GM18868 (cell line): ENCODE measurements at regions not wholly inside any gene's neighbourhood (a gene's known extent, or its start where the extent isn't known, plus 50 kb on each side); places are given as distances from the start of the nearest gene placed in this dataset.
A peak's percentile ranks its signal among the peaks of the same experiment; 100 is the strongest.

ENCODE experiments used
- ATAC-seq: cut with Tn5 transposase; IDR thresholded peaks from one replicate; pipeline ENCODE4 v1.9.1; 2021; ENCODE audit warnings: mild to moderate bottlenecking, moderate library complexity; ENCODE audit not compliant: unreplicated experiment

DNA sequence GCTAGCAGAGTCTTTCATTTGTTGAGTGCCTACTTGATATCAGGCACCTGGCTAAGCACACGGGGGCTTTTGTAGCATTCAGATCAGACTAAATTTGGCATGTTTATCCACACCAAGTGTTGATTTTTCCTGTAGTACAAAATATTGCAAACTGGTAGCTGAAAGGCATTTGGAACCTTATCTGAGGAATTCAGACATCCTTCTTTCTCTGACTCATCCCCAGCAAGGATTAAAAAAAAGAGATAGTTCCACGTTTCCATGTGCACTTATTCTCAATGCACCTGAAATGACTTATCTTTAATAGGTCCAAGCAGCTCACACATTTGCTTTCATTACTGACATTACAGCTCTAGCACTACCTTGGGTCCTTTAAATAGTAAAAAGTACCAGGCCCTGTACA, 786.0 kb upstream of the GRM7 start:
- ATAC-seq = no peak

DNA sequence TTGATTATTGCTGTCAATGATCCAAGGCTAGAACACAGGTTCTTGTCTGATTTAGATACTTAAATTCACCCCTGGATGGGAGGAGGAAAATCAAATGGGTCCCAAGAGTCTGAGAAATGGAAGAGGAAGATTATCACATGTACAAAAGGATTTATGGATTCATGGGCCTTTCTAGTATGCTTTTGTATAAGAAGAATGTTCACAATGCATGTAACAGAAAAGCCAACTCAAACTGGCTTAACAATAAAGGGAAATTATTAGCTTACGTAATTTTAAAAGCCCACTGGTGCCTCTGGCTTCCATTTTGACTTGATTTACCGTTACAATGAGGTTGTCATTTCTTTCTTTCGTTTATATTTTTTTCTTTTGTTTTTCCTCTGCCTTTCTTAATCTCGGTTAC, 782.5 kb upstream of the GRM7 start:
- ATAC-seq = no peak

GRCh38 chr3:6079011-6079410, 781.9 kb upstream of the GRM7 start:
- no peak for ATAC-seq

DNA sequence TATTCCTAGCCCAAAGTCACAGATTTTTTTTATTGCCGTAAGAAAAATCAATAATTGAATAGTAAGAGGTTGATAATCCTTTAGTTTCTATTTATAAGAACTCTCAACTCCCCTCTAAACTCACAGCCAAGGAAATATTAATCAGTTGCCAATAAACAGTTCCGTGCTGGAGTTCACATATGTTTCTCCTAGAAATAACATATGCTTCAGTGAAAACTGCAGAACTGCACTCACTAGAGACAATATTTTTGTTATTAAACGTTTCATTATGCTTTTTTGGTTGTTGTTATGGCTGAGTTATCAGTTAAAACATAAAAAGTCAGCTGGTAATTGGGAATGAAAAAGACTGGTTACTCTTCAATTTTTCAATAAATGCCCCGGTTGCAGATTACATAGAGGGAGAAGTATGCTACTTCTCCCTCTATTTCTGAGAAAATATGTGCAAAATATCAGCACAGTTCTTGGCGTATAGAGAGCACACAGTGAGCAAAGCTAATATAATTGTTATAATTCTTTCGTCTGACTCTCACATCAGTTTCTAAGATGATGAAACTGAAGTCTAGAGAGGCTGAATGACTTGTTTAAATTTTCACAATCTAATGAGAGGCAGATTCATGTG, 781.2 kb upstream of the GRM7 start:
- no peak for ATAC-seq

DNA sequence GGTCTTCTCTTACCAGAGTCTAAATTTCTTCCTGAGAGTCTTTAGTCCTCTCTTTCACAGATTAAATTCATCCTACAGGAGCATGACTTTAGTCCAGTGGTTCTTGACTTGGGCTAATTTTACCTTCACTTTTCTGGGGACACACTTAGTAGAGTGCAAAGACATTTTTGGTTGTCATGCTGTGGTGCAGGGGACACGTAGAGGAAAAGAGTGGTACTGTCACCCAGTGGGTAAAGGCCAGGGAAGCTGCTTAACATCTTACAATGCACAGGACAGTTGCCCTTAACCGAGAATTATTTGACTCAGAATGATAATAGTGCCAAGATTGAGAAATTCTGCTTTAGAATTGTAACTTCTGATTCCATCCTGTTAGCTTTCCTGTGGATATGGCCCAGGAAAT, 772.5 kb upstream of the GRM7 start:
- ATAC-seq = peak; percentile 44

DNA sequence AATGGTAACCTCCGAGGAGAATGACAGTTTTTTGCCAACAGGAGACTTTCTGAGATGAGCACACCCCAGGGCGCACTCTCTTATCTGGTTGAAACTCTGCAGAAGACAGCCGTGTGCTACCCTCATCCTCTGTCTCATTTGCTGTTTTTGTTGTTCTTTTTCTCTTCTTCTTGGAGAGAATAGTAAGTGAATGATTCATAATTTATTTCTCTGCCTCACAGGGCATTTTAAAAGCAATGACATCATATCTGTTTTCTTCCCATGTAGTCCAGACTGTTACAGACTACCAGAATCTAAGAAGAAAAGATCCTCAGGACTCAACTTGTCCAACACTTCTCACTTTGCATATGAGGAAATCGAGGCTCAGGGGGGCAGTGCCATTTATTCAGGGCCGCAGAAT, 771.1 kb upstream of the GRM7 start:
- ATAC-seq = no peak

DNA sequence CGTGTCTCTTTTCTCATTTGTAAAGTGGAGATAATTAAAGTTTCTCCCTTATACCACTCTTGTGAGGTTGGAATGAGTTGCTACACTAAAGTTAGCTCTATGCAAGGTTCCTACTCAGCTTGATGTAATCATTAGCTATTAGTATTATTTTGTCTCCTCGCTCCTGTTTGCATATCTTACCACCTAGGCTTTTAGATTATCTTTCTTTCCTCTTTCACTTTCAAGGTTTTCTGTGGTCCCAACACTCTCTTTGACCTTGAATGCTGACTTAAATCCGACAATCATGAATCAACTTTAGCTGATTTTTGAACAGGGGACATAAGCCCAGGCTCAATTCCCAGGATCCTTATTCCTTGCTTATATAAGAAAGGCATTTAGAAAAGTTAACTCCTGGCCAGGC, 769.7 kb upstream of the GRM7 start:
- ATAC-seq = no peak

DNA sequence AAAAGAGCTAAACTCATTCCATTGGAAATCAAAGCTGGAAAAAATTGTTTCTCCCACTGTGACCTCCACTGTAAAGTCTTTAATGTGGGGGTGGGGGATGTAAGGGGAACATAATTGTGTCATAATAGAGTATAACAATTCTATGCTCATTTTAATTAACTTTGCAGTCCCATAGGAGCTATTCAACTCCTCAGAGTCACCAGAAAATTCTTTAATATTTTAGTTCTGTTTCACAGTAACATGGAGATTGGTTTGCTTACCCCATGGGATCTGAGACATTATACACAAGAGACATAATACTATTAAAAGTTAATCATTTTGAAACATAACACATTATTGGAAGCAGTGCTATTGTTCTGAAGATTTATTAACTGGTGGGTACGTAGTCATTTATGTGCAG, 765.9 kb upstream of the GRM7 start:
- ATAC-seq = no peak

DNA sequence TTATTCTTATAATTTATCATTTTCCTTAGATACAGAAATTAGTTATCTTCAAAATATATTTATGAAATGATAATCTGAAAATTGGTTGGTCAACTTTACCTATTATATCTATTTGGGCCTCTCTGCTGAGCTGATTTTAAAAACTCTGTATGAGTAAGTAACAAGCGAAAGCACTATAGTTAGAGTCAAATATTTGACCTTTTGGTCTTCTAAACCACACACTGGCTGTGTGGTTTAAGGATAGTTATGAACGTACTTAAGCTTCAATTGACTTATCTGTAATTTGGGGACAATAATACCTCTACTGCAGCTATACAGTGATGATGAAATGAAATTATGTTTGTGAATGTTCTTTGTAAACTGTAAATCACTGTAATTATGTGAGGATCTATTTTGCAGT, 763.9 kb upstream of the GRM7 start:
- peak; percentile 54 for ATAC-seq

- ATAC-seq = no peak
These were observed 763.4 kb upstream of the GRM7 start for GRCh38 chr3:6097556-6097955.

GRCh38 chr3:6098516-6099157, 762.3 kb upstream of the GRM7 start:
- no peak for ATAC-seq

DNA sequence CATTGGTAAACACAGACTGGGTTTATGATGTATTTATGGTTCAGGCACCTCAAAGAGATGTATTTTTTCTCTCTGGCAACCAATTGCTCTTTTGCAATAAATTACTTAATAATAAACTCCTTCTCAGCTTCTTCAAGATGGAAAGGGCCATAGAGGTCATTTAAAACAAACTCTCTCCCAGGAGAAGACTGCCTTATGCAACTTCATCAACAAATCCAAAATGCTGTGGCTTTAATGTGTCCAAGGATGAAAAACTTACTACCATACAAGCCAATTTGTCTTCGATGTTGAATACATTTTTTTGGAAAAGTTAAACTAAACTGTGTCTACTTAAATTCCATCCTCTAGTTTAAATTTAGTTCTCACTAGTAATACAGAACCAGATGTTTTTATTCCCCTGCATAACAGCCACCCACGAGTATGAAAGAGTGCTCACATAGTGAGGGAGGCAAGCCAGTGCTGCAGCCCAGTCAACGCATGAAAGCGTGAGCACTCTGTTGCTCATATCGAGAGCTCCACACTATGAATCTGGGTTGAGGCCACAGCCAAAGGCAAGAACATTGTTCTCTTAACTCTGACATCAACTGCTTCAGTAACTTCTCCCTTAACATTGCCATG, 761.3 kb upstream of the GRM7 start:
- peak; percentile 49 for ATAC-seq

DNA sequence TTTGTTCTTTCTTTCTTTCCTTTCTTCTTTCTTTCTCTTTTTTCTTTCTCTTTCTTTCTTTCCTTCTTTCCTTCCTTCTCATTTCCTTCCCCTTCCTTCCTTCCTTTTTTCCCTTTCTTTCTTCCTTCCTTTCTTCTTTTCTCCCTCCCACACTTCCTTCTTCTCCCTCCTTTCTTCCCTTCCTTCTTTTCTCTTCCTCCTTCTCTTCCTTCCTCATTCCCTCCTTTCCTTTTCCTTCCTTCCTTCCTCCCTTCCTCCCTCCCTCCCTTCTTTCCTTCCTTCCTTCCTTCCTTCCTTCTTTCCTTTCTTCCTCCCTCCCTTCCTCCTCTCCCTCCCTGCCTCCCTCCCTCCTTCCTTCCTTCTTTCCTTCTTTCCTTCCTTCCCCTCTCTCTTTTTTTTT, 755.7 kb upstream of the GRM7 start:
- no peak for ATAC-seq

GRCh38 chr3:6108957-6109356, 752.0 kb upstream of the GRM7 start:
- ATAC-seq = no peak

GRCh38 chr3:6110451-6110850, 750.5 kb upstream of the GRM7 start:
- no peak for ATAC-seq

- ATAC-seq = no peak
These were observed 748.4 kb upstream of the GRM7 start for GRCh38 chr3:6112546-6112945.

GRCh38 chr3:6113338-6113737, 747.6 kb upstream of the GRM7 start:
- no peak for ATAC-seq

DNA sequence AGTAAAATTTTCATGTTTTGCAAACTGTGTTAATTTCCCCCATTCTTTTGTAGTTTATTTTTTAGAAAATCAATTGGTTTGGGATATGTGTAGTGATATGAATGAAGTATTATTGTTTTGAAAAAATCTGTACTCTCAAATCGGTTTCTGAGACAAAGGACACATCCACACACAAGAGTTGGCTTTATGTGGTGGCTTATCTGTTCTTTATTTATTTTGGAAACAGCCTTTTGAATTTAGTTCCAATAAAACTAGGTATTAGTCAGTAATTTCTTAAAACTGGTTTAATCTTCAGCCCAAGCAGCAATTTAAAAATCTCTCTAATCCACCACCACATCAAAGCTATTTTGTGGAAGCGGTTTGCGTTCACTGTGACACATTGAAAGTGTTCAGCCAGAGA, 741.5 kb upstream of the GRM7 start:
- no peak for ATAC-seq

DNA sequence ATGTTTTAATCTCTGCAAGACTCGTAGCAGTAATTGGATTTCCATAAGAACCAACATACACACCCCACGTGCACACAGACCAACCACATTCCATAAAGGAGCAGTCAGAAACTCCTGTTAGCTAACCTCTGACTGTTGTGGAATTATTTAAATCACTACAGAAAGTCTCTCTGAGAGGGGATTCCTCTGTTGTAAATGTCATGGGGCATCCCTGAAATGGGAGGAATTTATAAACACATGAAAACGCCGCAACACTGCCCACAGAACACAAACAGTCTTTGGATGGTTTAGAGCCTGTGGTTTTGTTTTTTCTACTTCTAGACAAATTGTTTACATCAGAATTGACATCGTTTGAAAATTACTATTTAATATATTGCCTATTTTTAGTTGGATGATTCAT, 740.1 kb upstream of the GRM7 start:
- ATAC-seq = no peak

DNA sequence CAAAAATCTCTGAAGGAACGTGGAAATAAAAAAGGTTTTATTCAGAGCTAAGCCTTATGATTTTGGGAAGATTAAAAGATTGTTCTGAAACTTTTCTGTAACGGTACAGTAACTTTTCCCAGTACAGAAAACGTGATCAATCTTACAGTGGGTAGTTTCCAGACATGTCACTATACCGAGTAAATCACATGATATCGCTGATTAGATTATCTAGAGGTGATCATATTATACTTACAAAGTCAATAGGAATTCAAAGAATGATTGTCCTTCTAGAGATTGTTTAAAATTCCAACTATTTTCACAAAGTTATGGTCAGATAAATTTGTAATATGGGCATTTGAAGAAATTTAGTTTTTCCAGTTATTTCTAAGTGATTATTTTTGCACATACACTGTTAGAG, 736.0 kb upstream of the GRM7 start:
- ATAC-seq = no peak

DNA sequence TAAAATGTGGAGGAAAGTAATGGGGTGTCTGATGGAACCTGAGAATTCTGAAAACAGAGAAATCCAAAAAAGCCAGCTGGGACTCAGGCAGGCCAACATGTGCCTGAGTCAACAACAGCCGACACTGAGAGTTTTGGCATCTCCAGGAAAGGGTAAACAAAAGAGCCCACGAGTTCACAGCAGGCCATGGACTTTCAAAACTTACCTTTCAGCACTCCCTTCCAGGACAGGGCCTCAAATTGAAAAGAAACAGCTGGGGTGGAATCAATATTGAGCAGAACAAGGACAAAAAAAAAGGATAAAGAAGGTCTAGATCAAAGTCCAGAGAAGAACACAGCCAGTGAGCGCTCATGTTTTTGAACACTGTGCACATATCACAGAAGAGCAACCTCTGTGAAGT, 735.4 kb upstream of the GRM7 start:
- no peak for ATAC-seq

DNA sequence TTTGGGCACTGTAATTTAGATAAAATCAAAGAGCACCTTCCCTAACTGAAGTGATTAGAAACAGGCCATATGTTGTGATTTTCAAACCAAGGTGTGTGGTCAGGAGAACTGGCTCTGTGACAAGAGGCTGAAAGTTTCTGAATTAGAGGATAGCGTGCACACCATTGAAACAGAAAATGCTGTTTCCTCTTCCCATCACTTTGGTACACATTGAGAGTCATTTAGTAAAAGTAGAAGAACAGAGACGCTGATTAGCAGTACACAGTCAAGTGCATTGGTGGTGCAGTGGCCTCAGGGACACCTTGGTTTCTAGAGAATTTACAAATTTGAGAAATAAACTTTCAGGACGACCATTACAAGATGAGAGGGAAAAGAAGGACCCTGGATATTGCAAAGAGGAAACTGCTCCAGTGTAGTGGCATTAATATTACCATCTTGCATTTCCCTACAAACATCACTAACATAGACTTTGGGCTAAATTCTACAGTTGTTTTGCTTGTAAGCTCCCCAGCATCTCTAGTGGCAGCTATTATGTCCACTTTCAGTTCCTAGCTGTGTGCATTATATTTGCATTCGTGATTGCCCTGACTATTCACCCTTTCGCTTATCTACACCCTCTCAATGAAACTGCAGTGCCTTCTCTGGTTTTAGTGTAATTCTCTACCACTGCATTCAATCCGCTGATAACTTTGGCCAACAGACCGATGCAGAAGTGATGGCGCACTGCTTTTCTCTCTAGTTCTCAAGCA, 728.1 kb upstream of the GRM7 start:
- peak; percentile 71 for ATAC-seq
